ENCODE measurements at regions not wholly inside any gene's neighbourhood (a gene's known extent, or its start where the extent isn't known, plus 50 kb on each side); places are given as distances from the start of the nearest gene placed in this dataset.

- TF ChIP-seq ELF4 (CRISPR knock-in tag; IDR thresholded peaks at IDR 0.05; ENCODE audit: low read depth) (no peak), TCF7 (CRISPR knock-in tag; IDR thresholded peaks at IDR 0.05; ENCODE audit: low read depth) (no peak), ZNF317 (CRISPR knock-in tag; IDR thresholded peaks at IDR 0.05; ENCODE audit: borderline replicate concordance, low read depth) (no peak), CTCF (IDR thresholded peaks at IDR 0.05) (no peak)
Measured at GRCh38 chr5:3350781-3351180, 244.9 kb upstream of the IRX1 start.

Measured in WTC11 (cell line).